Activated naive CD8-positive, alpha-beta T cell (primary cell): ENCODE measurements at regions not wholly inside any gene's neighbourhood (a gene's known extent, or its start where the extent isn't known, plus 50 kb on each side); places are given as distances from the start of the nearest gene placed in this dataset.
"Not testable (repeated sequence)": the region's sequence is repeated elsewhere in the genome, so short reads cannot be mapped to it uniquely, and the experiment has no call there.

Source experiments
- H3K27ac Mint-ChIP-seq: one replicate; pipeline ENCODE4 v1.8.0; 2021; ENCODE audit warnings: mixed read lengths
- H3K27me3 Mint-ChIP-seq: one replicate; pipeline ENCODE4 v1.8.0; 2021; ENCODE audit warnings: mixed read lengths
- H3K36me3 Mint-ChIP-seq: one replicate; pipeline ENCODE4 v1.8.0; 2021; ENCODE audit warnings: mixed read lengths
- H3K4me1 Mint-ChIP-seq: one replicate; pipeline ENCODE4 v1.8.0; 2021; ENCODE audit warnings: low read depth, mixed read lengths
- H3K4me3 Mint-ChIP-seq: one replicate; pipeline ENCODE4 v1.8.0; 2021; ENCODE audit warnings: mild to moderate bottlenecking, mixed read lengths
- H3K9me3 Mint-ChIP-seq: one replicate; pipeline ENCODE4 v1.8.0; 2021; ENCODE audit warnings: low read depth, mixed read lengths

DNA sequence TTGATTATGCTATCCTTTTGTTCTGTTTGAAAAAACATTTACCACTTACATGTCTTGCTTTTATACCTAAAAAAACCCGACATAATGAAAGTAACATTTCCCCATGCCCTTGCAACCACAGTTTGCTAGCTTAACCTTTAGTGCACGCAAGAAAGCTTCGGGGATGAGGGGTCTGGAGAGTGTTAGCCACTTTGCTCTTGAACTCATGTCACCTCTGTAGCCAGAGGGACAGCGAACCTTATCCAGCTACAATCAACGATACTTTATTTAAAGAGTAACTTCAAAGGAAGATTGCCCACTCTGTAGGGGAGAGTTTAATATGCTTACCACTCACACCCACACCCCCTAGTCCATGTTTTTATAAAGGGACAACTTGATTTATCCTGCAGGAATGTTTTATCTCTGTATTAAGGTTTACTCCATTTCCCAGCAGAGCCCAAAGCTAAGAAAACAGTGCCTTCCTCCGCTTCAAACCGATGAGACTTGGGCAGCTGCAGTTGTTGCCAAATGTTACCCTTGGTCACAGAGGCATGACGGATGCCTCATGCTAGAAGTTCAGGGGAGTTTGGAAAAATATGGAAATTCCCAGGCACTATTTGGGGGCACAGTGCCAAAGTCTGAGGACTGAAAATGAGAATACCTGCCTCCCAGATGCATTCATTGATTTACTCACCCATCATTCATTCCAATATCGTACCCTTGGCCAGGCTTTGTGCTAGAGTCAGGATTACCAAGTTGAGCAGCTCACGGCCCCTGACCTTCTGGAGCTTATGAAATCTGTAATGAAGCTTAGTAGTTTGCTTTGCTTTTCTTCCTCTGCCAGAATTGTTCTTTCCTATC lies 61.4 kb upstream of the VCAM1 start:
- H3K27ac Mint-ChIP-seq = no peak overlapping the region
- no peaks in the 10 kb centered on the region for H3K9me3 Mint-ChIP-seq
- H3K36me3 Mint-ChIP-seq = no peaks in the 10 kb centered on the region
- H3K4me3 Mint-ChIP-seq = no peak overlapping the region
- no peaks in the 10 kb centered on the region for H3K4me1 Mint-ChIP-seq
- H3K27me3 Mint-ChIP-seq = no peaks in the 10 kb centered on the region

DNA sequence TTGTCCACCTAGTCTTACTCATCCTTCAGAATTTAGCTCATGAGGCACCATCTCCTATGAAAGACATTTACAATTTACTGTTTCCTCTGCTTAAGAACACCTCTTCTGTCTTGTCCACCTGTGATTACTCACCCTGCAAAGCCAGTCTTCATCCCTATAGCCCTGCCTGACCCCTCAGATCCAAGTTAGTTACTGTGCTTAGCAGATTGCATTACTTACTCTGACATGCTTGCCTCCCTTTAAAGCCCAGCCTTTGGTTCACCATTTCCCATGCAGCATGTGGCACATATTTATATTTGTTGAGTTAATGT lies 60.9 kb upstream of the VCAM1 start:
- H3K9me3 Mint-ChIP-seq = no peaks in the 10 kb centered on the region
- H3K27me3 Mint-ChIP-seq = no peaks in the 10 kb centered on the region
- H3K4me3 Mint-ChIP-seq = no peak overlapping the region
- no peak overlapping the region for H3K27ac Mint-ChIP-seq
- H3K36me3 Mint-ChIP-seq = no peaks in the 10 kb centered on the region
- no peaks in the 10 kb centered on the region for H3K4me1 Mint-ChIP-seq

DNA sequence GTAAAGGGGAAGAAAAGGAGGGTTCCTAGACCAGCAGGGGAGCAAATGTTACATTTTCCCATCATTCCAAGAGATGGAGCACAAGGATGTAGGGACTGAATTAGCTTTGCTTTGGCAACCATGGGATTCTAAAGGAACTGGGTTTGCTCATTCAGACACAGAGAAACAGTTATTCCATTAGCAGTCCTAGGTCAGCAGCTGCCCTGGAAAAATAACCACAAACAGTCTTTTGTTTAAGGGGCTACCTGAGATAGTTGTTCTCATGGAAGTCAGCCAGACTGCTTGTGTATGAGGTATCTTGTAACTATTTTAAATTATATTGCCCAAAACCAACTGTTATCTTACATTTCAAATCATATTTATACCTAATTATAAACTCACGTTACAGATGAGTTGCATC lies 58.4 kb upstream of the VCAM1 start:
- no peak overlapping the region for H3K4me3 Mint-ChIP-seq

DNA sequence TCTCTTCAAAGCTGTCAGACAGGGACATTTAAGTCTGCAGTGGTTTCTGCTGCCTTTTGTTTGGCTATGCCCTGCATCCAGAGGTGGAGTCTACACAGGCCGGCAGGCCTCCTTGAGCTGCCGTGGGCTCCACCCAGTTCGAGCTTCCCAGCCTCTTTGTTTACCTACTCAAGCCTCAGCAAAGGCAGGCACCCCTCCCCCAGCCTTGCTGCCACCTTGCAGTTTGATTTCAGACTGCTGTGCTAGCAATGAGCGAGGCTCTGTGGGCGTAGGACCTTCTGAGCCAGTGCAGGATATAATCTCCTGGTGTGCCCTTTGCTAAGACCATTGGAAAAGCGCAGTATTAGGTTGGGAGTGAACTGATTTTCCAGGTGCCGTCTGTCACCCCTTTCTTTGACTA lies 51.0 kb upstream of the VCAM1 start:
- H3K4me3 Mint-ChIP-seq, H3K9me3 Mint-ChIP-seq, H3K27ac Mint-ChIP-seq, H3K36me3 Mint-ChIP-seq, H3K27me3 Mint-ChIP-seq, H3K4me1 Mint-ChIP-seq: not testable (repeated sequence)

More for the DNA sequence above, 58.4 kb upstream of the VCAM1 start:
- H3K36me3 Mint-ChIP-seq = no peaks in the 10 kb centered on the region
- no peaks in the 10 kb centered on the region for H3K9me3 Mint-ChIP-seq
- H3K27ac Mint-ChIP-seq = no peak overlapping the region
- no peaks in the 10 kb centered on the region for H3K4me1 Mint-ChIP-seq
- H3K27me3 Mint-ChIP-seq = no peaks in the 10 kb centered on the region
